ENCODE measurements at regions not wholly inside any gene's neighbourhood (a gene's known extent, or its start where the extent isn't known, plus 50 kb on each side); places are given as distances from the start of the nearest gene placed in this dataset.

- intact Hi-C loops (cut with DNase I; ENCODE audit: low total_unique reads) (no loop called here), in situ Hi-C loops (cut with MboI; ENCODE audit: low sequenced_read_pairs in 4 of 4) (no loop called here)
- H3K36me3 ChIP-seq: no peaks in the 10 kb centered on the region
- ATAC-seq (peak; percentile 52 to 75), DNase-seq (no peak)
- H3K27me3 ChIP-seq: no peaks in the 10 kb centered on the region
- H3K4me3 ChIP-seq: no peak overlapping the region
- no peaks in the 10 kb centered on the region for H3K9me3 ChIP-seq
- H3K4me1 ChIP-seq: no peaks in the 10 kb centered on the region
- TF ChIP-seq, protein P1, sequence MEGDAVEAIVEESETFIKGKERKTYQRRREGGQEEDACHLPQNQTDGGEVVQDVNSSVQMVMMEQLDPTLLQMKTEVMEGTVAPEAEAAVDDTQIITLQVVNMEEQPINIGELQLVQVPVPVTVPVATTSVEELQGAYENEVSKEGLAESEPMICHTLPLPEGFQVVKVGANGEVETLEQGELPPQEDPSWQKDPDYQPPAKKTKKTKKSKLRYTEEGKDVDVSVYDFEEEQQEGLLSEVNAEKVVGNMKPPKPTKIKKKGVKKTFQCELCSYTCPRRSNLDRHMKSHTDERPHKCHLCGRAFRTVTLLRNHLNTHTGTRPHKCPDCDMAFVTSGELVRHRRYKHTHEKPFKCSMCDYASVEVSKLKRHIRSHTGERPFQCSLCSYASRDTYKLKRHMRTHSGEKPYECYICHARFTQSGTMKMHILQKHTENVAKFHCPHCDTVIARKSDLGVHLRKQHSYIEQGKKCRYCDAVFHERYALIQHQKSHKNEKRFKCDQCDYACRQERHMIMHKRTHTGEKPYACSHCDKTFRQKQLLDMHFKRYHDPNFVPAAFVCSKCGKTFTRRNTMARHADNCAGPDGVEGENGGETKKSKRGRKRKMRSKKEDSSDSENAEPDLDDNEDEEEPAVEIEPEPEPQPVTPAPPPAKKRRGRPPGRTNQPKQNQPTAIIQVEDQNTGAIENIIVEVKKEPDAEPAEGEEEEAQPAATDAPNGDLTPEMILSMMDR (IDR thresholded peaks at IDR 0.05 in 4 of 5, conservative IDR thresholded peaks at IDR 0.05 in 1 of 5): no peak
- TF ChIP-seq POLR2A (IDR thresholded peaks at IDR 0.05): no peak
- peak overlapping the region in 1 of 4 donors; percentile 25 for H3K27ac ChIP-seq
Measured at GRCh38 chr4:33722254-33722653, 2522.1 kb downstream of the ARAP2 start.

DNA sequence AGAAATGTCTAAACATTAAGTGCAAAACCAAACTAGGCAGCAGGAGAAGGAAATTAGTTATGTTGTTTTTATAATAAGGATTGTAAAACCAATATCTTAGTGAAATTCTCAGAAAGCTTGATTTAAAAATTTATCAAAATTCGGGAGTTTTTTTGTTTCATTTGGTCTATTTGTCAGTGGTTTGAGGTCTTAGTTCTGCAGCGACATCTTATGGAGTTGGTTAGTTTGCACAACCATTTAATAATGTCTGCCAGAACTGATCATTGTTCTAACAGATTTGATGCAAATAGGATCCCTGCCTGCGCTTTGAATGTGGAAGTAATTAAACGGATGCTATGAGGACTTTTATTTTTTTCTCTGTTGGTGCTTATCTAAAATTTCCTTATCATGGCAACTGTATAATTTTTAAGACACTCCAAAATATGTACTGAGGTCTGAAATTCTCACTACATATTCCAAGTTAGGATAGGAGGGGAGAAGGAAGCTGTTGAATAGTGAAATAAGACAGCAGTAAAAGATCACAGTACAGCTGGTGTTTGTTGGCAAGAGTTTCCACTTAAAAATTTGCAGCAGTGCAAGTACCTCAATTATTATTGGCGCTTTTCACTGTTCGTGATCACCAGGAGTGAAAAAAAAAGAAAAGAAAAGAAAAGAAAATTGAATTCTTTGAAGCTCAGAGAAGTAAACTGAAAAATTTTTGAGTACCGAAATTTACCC is 2521.4 kb downstream of the ARAP2 start:
- no peaks in the 10 kb centered on the region for H3K9me3 ChIP-seq
- no peak overlapping the region for H3K4me3 ChIP-seq
- H3K27me3 ChIP-seq: no peaks in the 10 kb centered on the region
- H3K27ac ChIP-seq: peak overlapping the region in 1 of 4 donors; percentile 25
- in situ Hi-C loops (cut with MboI; ENCODE audit: low sequenced_read_pairs in 4 of 4) (no loop called here), intact Hi-C loops (cut with DNase I; ENCODE audit: low total_unique reads) (no loop called here)
- DNase-seq (no peak), ATAC-seq (peak in 1 of 2 donors; percentile 47)
- no peaks in the 10 kb centered on the region for H3K4me1 ChIP-seq
- no peak for TF ChIP-seq POLR2A (IDR thresholded peaks at IDR 0.05)
- TF ChIP-seq, protein P1 (IDR thresholded peaks at IDR 0.05 in 4 of 5, conservative IDR thresholded peaks at IDR 0.05 in 1 of 5): no peak
- no peaks in the 10 kb centered on the region for H3K36me3 ChIP-seq

DNA sequence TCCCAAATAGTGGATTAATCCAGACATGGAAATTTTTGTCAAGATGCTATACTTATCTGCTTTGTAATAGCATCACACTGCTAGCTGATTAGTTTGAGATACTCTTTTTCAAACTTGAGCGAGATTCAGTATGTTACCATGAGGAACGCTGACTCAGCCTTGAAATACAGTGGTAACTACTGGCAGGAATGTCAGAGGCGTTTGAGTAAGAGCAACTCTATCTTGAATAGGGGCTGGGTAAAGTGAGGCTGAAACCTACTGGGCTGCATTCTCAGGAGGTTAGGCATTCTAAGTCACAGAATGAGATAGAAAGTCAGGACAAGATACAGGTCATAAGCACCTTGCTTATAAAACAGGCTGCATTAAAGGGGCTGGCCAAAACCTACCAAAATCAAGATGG is 2519.6 kb downstream of the ARAP2 start:
- intact Hi-C loops (cut with DNase I; ENCODE audit: low total_unique reads): no loop called here

DNA sequence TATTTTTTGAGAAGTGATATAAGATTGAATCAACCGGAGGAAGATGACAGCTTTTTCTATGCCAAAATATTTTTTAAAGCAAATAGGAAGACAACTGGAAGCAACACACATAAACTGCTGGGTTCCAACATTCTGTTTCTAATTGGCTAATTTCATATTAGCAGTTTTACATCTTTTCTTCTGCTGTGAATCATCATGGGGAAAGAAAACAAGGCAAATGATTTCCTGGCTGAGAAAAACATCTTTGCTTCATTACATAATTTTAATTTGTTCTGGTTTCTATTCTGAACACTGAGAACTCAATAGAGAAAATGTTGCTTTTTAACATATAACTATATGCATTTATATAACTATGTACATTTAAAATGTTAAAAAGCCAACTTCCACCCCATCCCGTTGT is 2518.5 kb downstream of the ARAP2 start:
- Histone ChIP-seq H3K4me3 (no peak overlapping the region), H3K9me3 (no peaks in the 10 kb centered on the region), H3K4me1 (no peaks in the 10 kb centered on the region), H3K27ac (no peak overlapping the region), H3K27me3 (no peaks in the 10 kb centered on the region), H3K36me3 (no peaks in the 10 kb centered on the region)
- TF ChIP-seq, protein P1 (IDR thresholded peaks at IDR 0.05 in 4 of 5, conservative IDR thresholded peaks at IDR 0.05 in 1 of 5): no peak
- TF ChIP-seq POLR2A (IDR thresholded peaks at IDR 0.05): no peak
- no peak for DNase-seq
- ATAC-seq: no peak
- in situ Hi-C loops (cut with MboI; ENCODE audit: low sequenced_read_pairs in 4 of 4): no loop called here
- intact Hi-C loops (cut with DNase I; ENCODE audit: low total_unique reads): no loop called here

More for the DNA sequence above, 2519.6 kb downstream of the ARAP2 start:
- ATAC-seq (no peak), DNase-seq (no peak)
- Histone ChIP-seq H3K36me3 (no peaks in the 10 kb centered on the region), H3K4me1 (no peaks in the 10 kb centered on the region), H3K27ac (no peak overlapping the region), H3K4me3 (no peak overlapping the region), H3K27me3 (no peaks in the 10 kb centered on the region), H3K9me3 (no peaks in the 10 kb centered on the region)
- TF ChIP-seq POLR2A (IDR thresholded peaks at IDR 0.05): no peak
- TF ChIP-seq, protein P1 (IDR thresholded peaks at IDR 0.05 in 4 of 5, conservative IDR thresholded peaks at IDR 0.05 in 1 of 5): no peak
- in situ Hi-C loops (cut with MboI; ENCODE audit: low sequenced_read_pairs in 4 of 4): no loop called here

- intact Hi-C loops (cut with DNase I; ENCODE audit: low total_unique reads) (no loop called here), in situ Hi-C loops (cut with MboI; ENCODE audit: low sequenced_read_pairs in 4 of 4) (no loop called here)
- no peaks in the 10 kb centered on the region for H3K27me3 ChIP-seq
- H3K4me3 ChIP-seq: no peak overlapping the region
- DNase-seq (no peak), ATAC-seq (no peak)
- no peak overlapping the region for H3K27ac ChIP-seq
- no peaks in the 10 kb centered on the region for H3K4me1 ChIP-seq
- TF ChIP-seq, protein P1 (IDR thresholded peaks at IDR 0.05 in 4 of 5, conservative IDR thresholded peaks at IDR 0.05 in 1 of 5): no peak
- no peak for TF ChIP-seq POLR2A (IDR thresholded peaks at IDR 0.05)
- H3K9me3 ChIP-seq: no peaks in the 10 kb centered on the region
- no peaks in the 10 kb centered on the region for H3K36me3 ChIP-seq
Measured at GRCh38 chr4:33737726-33738125, 2506.6 kb downstream of the ARAP2 start.
